Caki2 (cell line): ENCODE measurements at regions not wholly inside any gene's neighbourhood (a gene's known extent, or its start where the extent isn't known, plus 50 kb on each side); places are given as distances from the start of the nearest gene placed in this dataset.

Experiments
- DNase-seq: peaks from one replicate; pipeline ENCODE4 v3.0.0-alpha.2; 2015; ENCODE audit warnings: low read depth
- in situ Hi-C: cut with HindIII; loops from 2 replicates; pipeline ENCODE4 v1.10.0; 2016; ENCODE audit warnings: low sequenced_read_pairs, low pct_unique_long_range_greater_than_20kb, mixed read lengths

GRCh38 chr13:82407321-82407720, 1475.0 kb downstream of the SLITRK1 start:
- in situ Hi-C loops: no loop called here
- DNase-seq: no peak

- DNase-seq: no peak
- in situ Hi-C loops: no loop called here
Observed at GRCh38 chr13:82374719-82375118, 1507.6 kb downstream of the SLITRK1 start.

- in situ Hi-C loops: no loop called here
- DNase-seq: no peak
Observed at GRCh38 chr13:82370316-82370715, 1512.0 kb downstream of the SLITRK1 start.

GRCh38 chr13:82364525-82364924, 1517.7 kb downstream of the SLITRK1 start:
- no peak for DNase-seq
- in situ Hi-C loops: no loop called here

- in situ Hi-C loops: no loop called here
- DNase-seq: no peak
Observed at GRCh38 chr13:82358284-82358683, 1524.0 kb downstream of the SLITRK1 start.

- no peak for DNase-seq
Observed at GRCh38 chr13:82356667-82357410, 1525.4 kb downstream of the SLITRK1 start.

GRCh38 chr13:82344867-82345266, 1537.4 kb downstream of the SLITRK1 start:
- in situ Hi-C loops: no loop called here
- no peak for DNase-seq

More at GRCh38 chr13:82356667-82357410, 1525.4 kb downstream of the SLITRK1 start:
- in situ Hi-C loops: no loop called here

GRCh38 chr13:82341116-82341515, 1541.2 kb downstream of the SLITRK1 start:
- no peak for DNase-seq
- in situ Hi-C loops: no loop called here

- DNase-seq: no peak
- in situ Hi-C loops: no loop called here
Observed at GRCh38 chr13:82330499-82330898, 1551.8 kb downstream of the SLITRK1 start.

- in situ Hi-C loops: no loop called here
- DNase-seq: no peak
Observed at GRCh38 chr13:82323101-82323500, 1559.2 kb downstream of the SLITRK1 start.

- in situ Hi-C loops: no loop called here
Observed at GRCh38 chr13:82305588-82305987, 1576.7 kb downstream of the SLITRK1 start.

GRCh38 chr13:82298106-82298505, 1584.2 kb downstream of the SLITRK1 start:
- no peak for DNase-seq
- in situ Hi-C loops: no loop called here

More at GRCh38 chr13:82305588-82305987, 1576.7 kb downstream of the SLITRK1 start:
- no peak for DNase-seq

GRCh38 chr13:82294226-82294625, 1588.0 kb downstream of the SLITRK1 start:
- in situ Hi-C loops: no loop called here
- no peak for DNase-seq

GRCh38 chr13:82292334-82292733, 1589.9 kb downstream of the SLITRK1 start:
- DNase-seq: no peak
- in situ Hi-C loops: no loop called here

- DNase-seq: no peak
- in situ Hi-C loops: no loop called here
Observed at GRCh38 chr13:82291852-82292251, 1590.4 kb downstream of the SLITRK1 start.

- no peak for DNase-seq
- in situ Hi-C loops: no loop called here
Observed at GRCh38 chr13:82275644-82276043, 1606.6 kb downstream of the SLITRK1 start.

GRCh38 chr13:82259284-82259683, 1623.0 kb downstream of the SLITRK1 start:
- in situ Hi-C loops: no loop called here
- no peak for DNase-seq

- in situ Hi-C loops: no loop called here
- DNase-seq: no peak
Observed at GRCh38 chr13:82257790-82258507, 1624.3 kb downstream of the SLITRK1 start.

GRCh38 chr13:82248762-82249161, 1633.5 kb downstream of the SLITRK1 start:
- DNase-seq: no peak

GRCh38 chr13:82245860-82246259, 1636.4 kb downstream of the SLITRK1 start:
- in situ Hi-C loops: no loop called here
- no peak for DNase-seq

More at GRCh38 chr13:82248762-82249161, 1633.5 kb downstream of the SLITRK1 start:
- in situ Hi-C loops: no loop called here
